ENCODE measurements at regions not wholly inside any gene's neighbourhood (a gene's known extent, or its start where the extent isn't known, plus 50 kb on each side); places are given as distances from the start of the nearest gene placed in this dataset.

- DNase-seq (ENCODE audit: low read depth): no peak
- H3K4me3 ChIP-seq (ENCODE audit: low read depth, low read length): no peak overlapping the region
- TF ChIP-seq CTCF (IDR thresholded peaks at IDR 0.05; ENCODE audit: low read depth, low read length, missing control alignments): no peak
Observed at GRCh38 chr5:175052351-175052750, 328.0 kb downstream of the MSX2 start.

GRCh38 chr5:175047048-175047447, 322.7 kb downstream of the MSX2 start:
- no peak for TF ChIP-seq CTCF (IDR thresholded peaks at IDR 0.05; ENCODE audit: low read depth, low read length, missing control alignments)
- H3K4me3 ChIP-seq (ENCODE audit: low read depth, low read length): no peak overlapping the region
- DNase-seq (ENCODE audit: low read depth): no peak

GRCh38 chr5:175045820-175046219, 321.4 kb downstream of the MSX2 start:
- H3K4me3 ChIP-seq (ENCODE audit: low read depth, low read length): no peak overlapping the region
- no peak for TF ChIP-seq CTCF (IDR thresholded peaks at IDR 0.05; ENCODE audit: low read depth, low read length, missing control alignments)
- no peak for DNase-seq (ENCODE audit: low read depth)

- no peak for TF ChIP-seq CTCF (IDR thresholded peaks at IDR 0.05; ENCODE audit: low read depth, low read length, missing control alignments)
- H3K4me3 ChIP-seq (ENCODE audit: low read depth, low read length): no peak overlapping the region
- no peak for DNase-seq (ENCODE audit: low read depth)
Observed at GRCh38 chr5:175037820-175038219, 313.4 kb downstream of the MSX2 start.

GRCh38 chr5:175035882-175036533, 311.6 kb downstream of the MSX2 start:
- no peak overlapping the region for H3K4me3 ChIP-seq (ENCODE audit: low read depth, low read length)
- no peak for TF ChIP-seq CTCF (IDR thresholded peaks at IDR 0.05; ENCODE audit: low read depth, low read length, missing control alignments)
- no peak for DNase-seq (ENCODE audit: low read depth)

GRCh38 chr5:175034924-175035323, 310.5 kb downstream of the MSX2 start:
- no peak overlapping the region for H3K4me3 ChIP-seq (ENCODE audit: low read depth, low read length)
- no peak for TF ChIP-seq CTCF (IDR thresholded peaks at IDR 0.05; ENCODE audit: low read depth, low read length, missing control alignments)
- DNase-seq (ENCODE audit: low read depth): no peak

GRCh38 chr5:175032741-175033151, 308.4 kb downstream of the MSX2 start:
- no peak for DNase-seq (ENCODE audit: low read depth)
- no peak for TF ChIP-seq CTCF (IDR thresholded peaks at IDR 0.05; ENCODE audit: low read depth, low read length, missing control alignments)
- H3K4me3 ChIP-seq (ENCODE audit: low read depth, low read length): no peak overlapping the region

Measured in GM12864 (cell line).